ENCODE measurements at regions not wholly inside any gene's neighbourhood (a gene's known extent, or its start where the extent isn't known, plus 50 kb on each side); places are given as distances from the start of the nearest gene placed in this dataset.

- no peak for TF ChIP-seq CTCF (conservative IDR thresholded peaks at IDR 0.05; ENCODE audit: low read depth in 2 of 2)
- TF ChIP-seq, protein P1, sequence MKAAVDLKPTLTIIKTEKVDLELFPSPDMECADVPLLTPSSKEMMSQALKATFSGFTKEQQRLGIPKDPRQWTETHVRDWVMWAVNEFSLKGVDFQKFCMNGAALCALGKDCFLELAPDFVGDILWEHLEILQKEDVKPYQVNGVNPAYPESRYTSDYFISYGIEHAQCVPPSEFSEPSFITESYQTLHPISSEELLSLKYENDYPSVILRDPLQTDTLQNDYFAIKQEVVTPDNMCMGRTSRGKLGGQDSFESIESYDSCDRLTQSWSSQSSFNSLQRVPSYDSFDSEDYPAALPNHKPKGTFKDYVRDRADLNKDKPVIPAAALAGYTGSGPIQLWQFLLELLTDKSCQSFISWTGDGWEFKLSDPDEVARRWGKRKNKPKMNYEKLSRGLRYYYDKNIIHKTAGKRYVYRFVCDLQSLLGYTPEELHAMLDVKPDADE (IDR thresholded peaks at IDR 0.05) = no peak
Measured at GRCh38 chr9:1676771-1677170, 338.4 kb upstream of the SMARCA2 start.

Data from GM23338 (cell line).